ENCODE measurements at regions not wholly inside any gene's neighbourhood (a gene's known extent, or its start where the extent isn't known, plus 50 kb on each side); places are given as distances from the start of the nearest gene placed in this dataset.
"Not testable (repeated sequence)": the region's sequence is repeated elsewhere in the genome, so short reads cannot be mapped to it uniquely, and the experiment has no call there.

GRCh38 chr9:18297056-18297841 lies 176.7 kb upstream of the ADAMTSL1 start:
- DNase-seq (ENCODE audit: low spot score), result peak; percentile 56

GRCh38 chr9:18299449-18299848 lies 174.5 kb upstream of the ADAMTSL1 start:
- DNase-seq (ENCODE audit: low spot score), result no peak

DNA sequence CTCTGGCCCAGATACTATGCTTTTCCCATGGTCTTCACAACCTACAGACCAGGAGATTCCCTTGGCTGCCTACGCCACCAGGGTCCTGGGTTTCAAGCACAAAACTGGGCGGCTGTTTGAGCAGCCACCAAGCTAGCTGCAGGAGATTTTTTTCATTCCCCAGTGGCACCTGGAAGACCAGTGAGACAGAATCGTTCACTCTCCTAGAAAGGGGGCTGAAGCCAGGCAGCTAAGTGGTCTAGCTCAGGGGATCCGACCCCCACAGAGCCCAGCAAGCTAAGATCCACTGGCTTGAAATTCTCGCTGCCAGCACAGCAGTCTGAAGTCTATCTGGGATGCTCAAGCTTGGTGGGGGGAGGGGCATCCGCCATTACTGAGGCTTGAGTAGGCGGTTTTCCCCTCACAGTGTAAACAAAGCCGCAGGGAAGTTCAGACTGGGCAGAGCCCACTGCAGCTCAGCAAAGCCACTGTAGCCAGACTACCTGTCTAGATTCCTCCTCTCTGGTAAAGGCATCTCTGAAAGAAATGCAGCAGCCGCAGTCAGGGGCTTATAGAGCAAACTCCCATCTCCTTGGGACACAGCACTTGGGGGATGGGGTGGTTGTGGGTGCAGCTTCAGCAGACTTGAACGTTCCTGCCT lies 168.7 kb upstream of the ADAMTSL1 start:
- DNase-seq (ENCODE audit: low spot score), result not testable (repeated sequence)

DNA sequence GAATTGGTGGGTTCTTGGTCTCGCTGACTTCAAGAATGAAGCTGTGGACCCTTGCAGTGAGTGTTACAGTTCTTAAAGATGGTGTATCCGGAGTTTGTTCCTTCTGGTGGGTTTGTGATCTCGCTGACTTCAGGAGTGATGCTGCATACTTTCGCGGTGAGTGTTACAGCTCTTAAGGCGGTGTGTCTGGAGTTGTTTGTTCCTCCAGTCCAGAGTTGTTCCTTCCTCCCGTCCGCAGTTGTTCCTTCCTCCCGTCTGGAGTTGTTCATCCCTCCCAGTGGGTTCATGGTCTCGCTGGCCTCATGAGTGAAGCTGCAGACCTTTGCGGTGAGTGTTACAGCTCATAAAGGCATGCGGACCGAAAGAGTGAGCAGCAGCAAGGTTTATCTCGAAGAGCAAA lies 159.6 kb upstream of the ADAMTSL1 start:
- DNase-seq (ENCODE audit: low spot score), result no peak

- DNase-seq (ENCODE audit: low spot score), result no peak
These were observed 156.1 kb upstream of the ADAMTSL1 start for GRCh38 chr9:18317896-18318295.

- no peak for DNase-seq (ENCODE audit: low spot score)
These were observed 154.0 kb upstream of the ADAMTSL1 start for GRCh38 chr9:18319918-18320445.

DNA sequence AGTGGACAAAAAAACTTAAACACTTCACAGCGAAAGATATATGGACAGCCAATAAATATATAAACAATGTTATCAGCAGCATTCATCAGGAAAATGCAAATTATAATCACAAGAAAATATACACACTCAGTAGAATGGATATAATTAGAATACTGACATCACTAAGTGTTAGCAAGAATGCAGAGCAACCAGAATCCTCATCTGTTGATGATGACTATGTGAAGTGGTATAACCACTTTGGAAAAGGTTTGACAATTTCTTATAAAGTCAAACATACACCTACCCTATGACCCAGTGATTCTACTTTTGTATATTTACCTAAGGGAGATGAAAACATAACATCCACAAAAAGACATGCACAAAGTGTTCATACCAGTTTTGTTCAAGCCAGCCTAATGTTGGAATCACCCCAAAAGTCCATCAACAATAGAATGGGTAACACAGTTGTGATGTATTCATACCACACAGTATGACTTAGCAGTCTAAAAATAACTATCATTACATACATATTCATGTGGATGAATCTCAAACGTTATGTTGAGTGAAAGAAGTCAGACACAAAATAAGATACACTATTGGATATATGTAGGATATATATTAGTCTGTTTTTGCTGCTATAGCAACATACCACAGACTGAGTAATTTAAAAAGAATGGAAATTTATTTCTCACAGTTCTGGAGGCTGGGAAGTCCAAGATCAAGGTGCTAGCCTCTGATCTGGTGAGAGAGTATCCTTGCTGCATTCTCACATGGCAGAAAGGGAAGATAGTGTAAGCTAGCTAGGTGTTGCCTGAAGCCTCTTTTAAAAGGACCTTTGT lies 148.8 kb upstream of the ADAMTSL1 start:
- no peak for DNase-seq (ENCODE audit: low spot score)

GRCh38 chr9:18325746-18326011 lies 148.3 kb upstream of the ADAMTSL1 start:
- DNase-seq (ENCODE audit: low spot score), result not testable (repeated sequence)

GRCh38 chr9:18327121-18327520 lies 146.8 kb upstream of the ADAMTSL1 start:
- no peak for DNase-seq (ENCODE audit: low spot score)

- no peak for DNase-seq (ENCODE audit: low spot score)
These were observed 143.3 kb upstream of the ADAMTSL1 start for GRCh38 chr9:18330401-18331309.

GRCh38 chr9:18331310-18331684 lies 142.7 kb upstream of the ADAMTSL1 start:
- DNase-seq (ENCODE audit: low spot score), result no peak

- no peak for DNase-seq (ENCODE audit: low spot score)
These were observed 142.1 kb upstream of the ADAMTSL1 start for GRCh38 chr9:18331808-18332209.

- DNase-seq (ENCODE audit: low spot score), result no peak
These were observed 140.8 kb upstream of the ADAMTSL1 start for GRCh38 chr9:18333157-18333556.

GRCh38 chr9:18335825-18336224 lies 138.1 kb upstream of the ADAMTSL1 start:
- no peak for DNase-seq (ENCODE audit: low spot score)

DNA sequence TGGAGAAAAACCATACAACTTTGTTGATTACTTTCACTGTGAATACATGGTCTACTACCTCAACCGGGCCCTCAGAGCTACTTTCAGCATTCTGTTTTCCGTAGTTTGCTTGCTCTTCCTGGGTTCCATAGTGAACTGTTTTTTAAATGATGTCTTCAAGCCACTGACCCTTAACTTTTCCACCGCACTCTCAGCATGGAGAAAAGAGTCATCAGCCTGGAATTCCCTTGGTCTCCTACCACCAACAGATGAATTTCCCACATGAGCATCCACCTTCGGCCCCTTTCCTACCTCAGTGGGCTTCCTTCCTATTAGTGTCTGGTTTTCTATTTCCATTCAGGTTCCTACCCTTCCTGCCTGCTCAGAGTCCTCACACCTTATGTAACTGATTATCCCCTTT lies 135.9 kb upstream of the ADAMTSL1 start:
- DNase-seq (ENCODE audit: low spot score), result no peak

DNA sequence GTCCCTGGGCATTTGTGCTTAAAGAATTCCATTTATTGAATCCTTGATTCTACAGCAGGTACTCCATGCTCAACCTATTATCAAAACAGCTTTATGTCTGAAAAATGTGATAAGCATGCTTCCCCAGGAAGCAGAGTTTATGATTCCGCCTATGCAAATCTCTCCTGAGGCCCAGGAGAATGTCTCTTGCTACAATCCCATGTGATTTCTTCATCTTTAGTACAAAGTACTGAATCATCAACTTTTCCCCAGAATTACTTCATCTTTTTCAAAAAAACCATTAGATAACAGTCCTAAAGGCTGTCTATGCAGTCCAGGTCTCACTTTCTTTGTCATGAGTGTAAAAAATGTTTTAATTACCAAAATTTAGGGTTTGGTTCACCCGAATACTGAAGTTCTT lies 130.2 kb upstream of the ADAMTSL1 start:
- DNase-seq (ENCODE audit: low spot score), result peak; percentile 39

GRCh38 chr9:18346745-18347144 lies 127.2 kb upstream of the ADAMTSL1 start:
- no peak for DNase-seq (ENCODE audit: low spot score)

GRCh38 chr9:18347386-18348082 lies 126.4 kb upstream of the ADAMTSL1 start:
- no peak for DNase-seq (ENCODE audit: low spot score)

DNA sequence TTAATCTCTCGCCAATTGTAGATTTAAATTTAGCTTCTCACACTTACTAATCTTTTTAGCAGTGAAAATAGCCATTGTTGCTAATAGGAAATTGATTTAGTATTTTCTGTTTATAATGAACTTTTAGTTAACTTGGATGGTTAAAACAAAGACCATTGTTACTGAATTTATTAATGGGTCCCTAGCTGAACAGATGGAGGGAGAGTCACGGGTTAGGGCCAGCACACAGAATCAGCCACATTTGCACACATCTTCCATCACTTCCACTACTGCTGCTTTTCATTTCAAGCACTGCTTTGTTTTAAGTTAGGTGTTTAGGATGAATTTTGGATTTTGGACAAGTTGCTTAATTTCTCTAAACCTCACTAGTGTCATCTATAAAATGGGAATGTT lies 125.9 kb upstream of the ADAMTSL1 start:
- DNase-seq (ENCODE audit: low spot score), result no peak

GRCh38 chr9:18349530-18349929 lies 124.4 kb upstream of the ADAMTSL1 start:
- no peak for DNase-seq (ENCODE audit: low spot score)

DNA sequence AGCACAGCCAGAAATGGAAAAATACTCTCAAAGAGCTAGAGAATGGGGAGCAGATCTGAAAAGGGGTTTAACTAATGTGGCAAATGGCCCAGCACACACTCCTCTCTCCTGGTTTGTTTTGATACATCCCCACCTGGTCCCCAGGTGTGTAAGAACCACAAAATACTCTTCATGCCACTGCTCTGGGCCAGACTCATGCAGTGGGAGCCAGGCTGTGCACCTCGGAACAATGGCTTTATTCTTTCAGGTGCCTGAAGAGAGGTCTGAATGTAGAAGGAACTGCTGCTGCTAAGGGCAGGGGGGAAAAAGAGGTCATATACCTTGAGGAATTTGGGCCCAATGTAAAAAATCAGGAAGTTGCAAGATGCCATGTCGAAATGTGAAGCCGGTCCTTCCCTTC lies 123.9 kb upstream of the ADAMTSL1 start:
- no peak for DNase-seq (ENCODE audit: low spot score)

Data from AG08395 (cell line).